Hepatocyte (in vitro differentiated cells): ENCODE measurements at regions not wholly inside any gene's neighbourhood (a gene's known extent, or its start where the extent isn't known, plus 50 kb on each side); places are given as distances from the start of the nearest gene placed in this dataset.

ENCODE experiments used
- EZH2 ChIP-seq: fragments of 200-600 bp; sonication (generic); IDR thresholded peaks from 2 replicates; pipeline ENCODE4 v1.6.1; 2016; ENCODE audit warnings: antibody characterized with exemption, mild to moderate bottlenecking, borderline replicate concordance
- EZH2phosphoT487 ChIP-seq: fragments of 200-600 bp; sonication (generic); IDR thresholded peaks from one replicate; pipeline ENCODE4 v1.6.1; 2018; ENCODE audit warnings: antibody characterized with exemption, mild to moderate bottlenecking, low read depth, moderate library complexity; ENCODE audit not compliant: unreplicated experiment, severe bottlenecking
- TF ChIP-seq, protein P1 (sequence below): fragments of 200-600 bp; sonication (generic); IDR thresholded peaks from 2 replicates; pipeline ENCODE4 v1.5.1; 2016; ENCODE audit warnings: antibody characterized with exemption, mild to moderate bottlenecking; ENCODE audit not compliant: poor library complexity

DNA sequence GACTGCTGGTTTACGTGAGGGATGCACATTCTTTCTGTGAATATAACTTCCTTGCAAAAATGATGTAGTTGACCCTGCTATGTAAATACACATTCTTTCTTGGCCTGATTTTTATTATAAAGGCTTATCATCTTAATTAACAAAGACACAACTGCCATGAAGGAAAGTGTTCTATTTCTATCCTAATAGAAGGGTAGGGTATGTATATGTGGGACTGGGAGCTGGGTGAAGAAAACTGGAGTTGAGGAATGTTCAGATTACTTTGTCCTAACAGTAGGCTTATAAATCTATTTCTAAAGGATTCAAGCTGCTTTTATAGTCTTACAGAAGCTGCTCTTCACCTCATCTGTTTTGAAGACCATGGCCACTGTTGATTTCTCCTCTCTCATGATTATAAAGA, 76.5 kb upstream of the RGS17 start:
- TF ChIP-seq, protein P1, sequence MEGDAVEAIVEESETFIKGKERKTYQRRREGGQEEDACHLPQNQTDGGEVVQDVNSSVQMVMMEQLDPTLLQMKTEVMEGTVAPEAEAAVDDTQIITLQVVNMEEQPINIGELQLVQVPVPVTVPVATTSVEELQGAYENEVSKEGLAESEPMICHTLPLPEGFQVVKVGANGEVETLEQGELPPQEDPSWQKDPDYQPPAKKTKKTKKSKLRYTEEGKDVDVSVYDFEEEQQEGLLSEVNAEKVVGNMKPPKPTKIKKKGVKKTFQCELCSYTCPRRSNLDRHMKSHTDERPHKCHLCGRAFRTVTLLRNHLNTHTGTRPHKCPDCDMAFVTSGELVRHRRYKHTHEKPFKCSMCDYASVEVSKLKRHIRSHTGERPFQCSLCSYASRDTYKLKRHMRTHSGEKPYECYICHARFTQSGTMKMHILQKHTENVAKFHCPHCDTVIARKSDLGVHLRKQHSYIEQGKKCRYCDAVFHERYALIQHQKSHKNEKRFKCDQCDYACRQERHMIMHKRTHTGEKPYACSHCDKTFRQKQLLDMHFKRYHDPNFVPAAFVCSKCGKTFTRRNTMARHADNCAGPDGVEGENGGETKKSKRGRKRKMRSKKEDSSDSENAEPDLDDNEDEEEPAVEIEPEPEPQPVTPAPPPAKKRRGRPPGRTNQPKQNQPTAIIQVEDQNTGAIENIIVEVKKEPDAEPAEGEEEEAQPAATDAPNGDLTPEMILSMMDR = no peak
- TF ChIP-seq EZH2 (no peak), EZH2phosphoT487 (no peak)
